Vagina (tissue), 2 donors: ENCODE measurements at regions not wholly inside any gene's neighbourhood (a gene's known extent, or its start where the extent isn't known, plus 50 kb on each side); places are given as distances from the start of the nearest gene placed in this dataset.

Experiments
- DNase-seq, 2 donors: peaks; one replicate each; pipeline ENCODE4 v3.0.0-alpha.2; 2017; ENCODE audit errors: extremely low spot score in 2 of 2
- H3K27ac ChIP-seq: fragments of 200-600 bp; sonication (generic); one replicate; pipeline ENCODE4 v1.5.1; 2019
- H3K27me3 ChIP-seq: fragments of 200-600 bp; sonication (generic); one replicate; pipeline ENCODE4 v1.5.1; 2019
- H3K36me3 ChIP-seq, 2 donors: fragments of 200-600 bp; sonication (generic); one replicate each; pipeline ENCODE4 v1.5.1; 2017 to 2019
- H3K4me1 ChIP-seq: fragments of 200-600 bp; sonication (generic); one replicate; pipeline ENCODE4 v1.5.1; 2019
- H3K4me3 ChIP-seq, 2 donors: fragments of 200-600 bp; sonication (generic); 1 replicate in 1 of 2; 2 replicates in 1 of 2; pipeline ENCODE4 v1.5.1; 2016 to 2019
- H3K9me3 ChIP-seq: fragments of 200-600 bp; sonication (generic); one replicate; pipeline ENCODE4 v1.5.1; 2019
- POLR2A ChIP-seq, 2 donors: fragments of 450-650 bp; IDR thresholded peaks; one replicate each; pipeline ENCODE4 v1.6.1; 2017; ENCODE audit warnings: antibody characterized with exemption in 2 of 2, mild to moderate bottlenecking in 2 of 2, moderate library complexity in 2 of 2
- POLR2AphosphoS5 ChIP-seq, 2 donors: sonication (generic); formaldehyde crosslinking; IDR thresholded peaks; one replicate each; pipeline ENCODE4 v1.9.0; 2017; ENCODE audit warnings: antibody characterized with exemption in 2 of 2, mild to moderate bottlenecking in 2 of 2, low read depth in 1 of 2; ENCODE audit not compliant: insufficient read depth in 1 of 2
- intact Hi-C: fragments of 100-400 bp; cut with DNase I; formaldehyde crosslinking; loops from one replicate; pipeline ENCODE4 v1.15.1; 2023
- TF ChIP-seq, protein P1 (sequence below), 3 experiments: fragments of 450-650 bp in 2 of 3; fragments of 200-600 bp in 1 of 3; sonication (generic) in 1 of 3; IDR thresholded peaks; one replicate each; pipeline ENCODE4 v1.5.1; 2017 to 2019; ENCODE audit warnings: antibody characterized with exemption in 3 of 3, mild to moderate bottlenecking in 2 of 3, moderate library complexity in 2 of 3

DNA sequence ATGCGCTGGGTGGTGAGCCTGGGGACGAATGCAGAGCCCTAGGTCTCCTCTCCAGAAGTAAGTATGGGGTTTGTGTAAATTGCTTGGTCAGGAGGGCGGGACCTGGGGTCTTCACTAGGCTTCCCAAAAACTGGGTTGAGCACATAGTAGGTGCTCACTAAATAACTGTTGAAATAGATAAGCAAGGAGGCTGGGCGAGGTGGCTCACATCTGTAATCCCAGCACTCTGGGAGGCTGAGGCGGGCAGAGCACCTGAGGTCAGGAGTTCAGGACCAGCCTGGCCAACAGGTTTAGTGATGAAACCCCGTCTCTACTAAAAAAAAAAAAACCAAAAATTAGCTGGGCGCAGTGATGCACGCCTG is 163.9 kb upstream of the IER5L start:
- DNase-seq, result no peak
- peak overlapping the region; percentile 82 for H3K27ac ChIP-seq
- peaks cover 39% of the 10 kb centered on the region for H3K4me1 ChIP-seq
- H3K27me3 ChIP-seq, result no peaks in the 10 kb centered on the region
- H3K4me3 ChIP-seq, result no peak overlapping the region
- H3K36me3 ChIP-seq, result no peaks in the 10 kb centered on the region
- intact Hi-C loops, result no loop called here
- TF ChIP-seq, protein P1, sequence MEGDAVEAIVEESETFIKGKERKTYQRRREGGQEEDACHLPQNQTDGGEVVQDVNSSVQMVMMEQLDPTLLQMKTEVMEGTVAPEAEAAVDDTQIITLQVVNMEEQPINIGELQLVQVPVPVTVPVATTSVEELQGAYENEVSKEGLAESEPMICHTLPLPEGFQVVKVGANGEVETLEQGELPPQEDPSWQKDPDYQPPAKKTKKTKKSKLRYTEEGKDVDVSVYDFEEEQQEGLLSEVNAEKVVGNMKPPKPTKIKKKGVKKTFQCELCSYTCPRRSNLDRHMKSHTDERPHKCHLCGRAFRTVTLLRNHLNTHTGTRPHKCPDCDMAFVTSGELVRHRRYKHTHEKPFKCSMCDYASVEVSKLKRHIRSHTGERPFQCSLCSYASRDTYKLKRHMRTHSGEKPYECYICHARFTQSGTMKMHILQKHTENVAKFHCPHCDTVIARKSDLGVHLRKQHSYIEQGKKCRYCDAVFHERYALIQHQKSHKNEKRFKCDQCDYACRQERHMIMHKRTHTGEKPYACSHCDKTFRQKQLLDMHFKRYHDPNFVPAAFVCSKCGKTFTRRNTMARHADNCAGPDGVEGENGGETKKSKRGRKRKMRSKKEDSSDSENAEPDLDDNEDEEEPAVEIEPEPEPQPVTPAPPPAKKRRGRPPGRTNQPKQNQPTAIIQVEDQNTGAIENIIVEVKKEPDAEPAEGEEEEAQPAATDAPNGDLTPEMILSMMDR (IDR thresholded peaks at IDR 0.05), result no peak
- TF ChIP-seq POLR2AphosphoS5 (IDR thresholded peaks at IDR 0.05; ENCODE audit: insufficient read depth in 1 of 2, low read depth in 1 of 2), result no peak
- no peak for TF ChIP-seq POLR2A (IDR thresholded peaks at IDR 0.05)
- no peaks in the 10 kb centered on the region for H3K9me3 ChIP-seq

GRCh38 chr9:129341171-129341986 is 163.3 kb upstream of the IER5L start:
- Histone ChIP-seq H3K27ac (peak overlapping the region; percentile 82), H3K36me3 (no peaks in the 10 kb centered on the region), H3K9me3 (no peaks in the 10 kb centered on the region), H3K4me1 (peaks cover 45% of the 10 kb centered on the region), H3K4me3 (no peak overlapping the region), H3K27me3 (no peaks in the 10 kb centered on the region)
- TF ChIP-seq, protein P1 (IDR thresholded peaks at IDR 0.05), result no peak
- peak in 1 of 2 donors; percentile 19 for TF ChIP-seq POLR2AphosphoS5 (IDR thresholded peaks at IDR 0.05; ENCODE audit: insufficient read depth in 1 of 2, low read depth in 1 of 2)
- DNase-seq, result no peak
- intact Hi-C loops, result no loop called here

GRCh38 chr9:129340427-129341170 is 162.5 kb upstream of the IER5L start:
- H3K4me1 ChIP-seq, result peaks cover 53% of the 10 kb centered on the region
- no peaks in the 10 kb centered on the region for H3K27me3 ChIP-seq
- intact Hi-C loops, result no loop called here
- H3K9me3 ChIP-seq, result no peaks in the 10 kb centered on the region
- H3K36me3 ChIP-seq, result no peaks in the 10 kb centered on the region
- DNase-seq, result no peak
- H3K4me3 ChIP-seq, result no peak overlapping the region
- TF ChIP-seq, protein P1 (IDR thresholded peaks at IDR 0.05), result no peak
- TF ChIP-seq POLR2AphosphoS5 (IDR thresholded peaks at IDR 0.05; ENCODE audit: insufficient read depth in 1 of 2, low read depth in 1 of 2), result no peak
- TF ChIP-seq POLR2A (IDR thresholded peaks at IDR 0.05), result no peak
- H3K27ac ChIP-seq, result peak overlapping the region; percentile 82

GRCh38 chr9:129339539-129340157 is 161.6 kb upstream of the IER5L start:
- H3K27me3 ChIP-seq, result no peaks in the 10 kb centered on the region
- intact Hi-C loops, result loop anchor here (5.0 kb wide), 2 partner anchors 73 to 268 kb away; no protein-coding TSS in a partner anchor
- TF ChIP-seq, protein P1 (IDR thresholded peaks at IDR 0.05), result no peak
- no peak for TF ChIP-seq POLR2AphosphoS5 (IDR thresholded peaks at IDR 0.05; ENCODE audit: insufficient read depth in 1 of 2, low read depth in 1 of 2)
- no peak for TF ChIP-seq POLR2A (IDR thresholded peaks at IDR 0.05)
- no peak for DNase-seq
- H3K36me3 ChIP-seq, result no peaks in the 10 kb centered on the region
- no peaks in the 10 kb centered on the region for H3K9me3 ChIP-seq
- peaks cover 63% of the 10 kb centered on the region for H3K4me1 ChIP-seq
- H3K27ac ChIP-seq, result peak overlapping the region; percentile 61
- no peak overlapping the region for H3K4me3 ChIP-seq
